Progenitor cell of endocrine pancreas (in vitro differentiated cells): ENCODE measurements at regions not wholly inside any gene's neighbourhood (a gene's known extent, or its start where the extent isn't known, plus 50 kb on each side); places are given as distances from the start of the nearest gene placed in this dataset.

ENCODE experiments used
- DNase-seq: peaks from one replicate; pipeline ENCODE4 v3.0.0; 2021; ENCODE audit warnings: low spot score; ENCODE audit not compliant: unreplicated experiment
- H3K27ac Mint-ChIP-seq: 2 replicates; pipeline ENCODE4 v1.8.0; 2021; ENCODE audit warnings: mild to moderate bottlenecking, moderate library complexity, mixed read lengths
- H3K27me3 Mint-ChIP-seq: 2 replicates; pipeline ENCODE4 v1.8.0; 2021; ENCODE audit warnings: mixed read lengths
- H3K36me3 Mint-ChIP-seq: 2 replicates; pipeline ENCODE4 v1.8.0; 2022; ENCODE audit warnings: mixed read lengths; ENCODE audit not compliant: insufficient read depth
- H3K4me1 Mint-ChIP-seq: 2 replicates; pipeline ENCODE4 v1.8.0; 2021; ENCODE audit warnings: low read depth, mixed read lengths
- H3K4me3 Mint-ChIP-seq: 2 replicates; pipeline ENCODE4 v1.8.0; 2021; ENCODE audit warnings: low read depth, mild to moderate bottlenecking, moderate library complexity, mixed read lengths
- H3K9me3 Mint-ChIP-seq: 2 replicates; pipeline ENCODE4 v1.8.0; 2021; ENCODE audit warnings: low read depth, mixed read lengths
- TF ChIP-seq, protein P1 (sequence below): fragments of 200-600 bp; sonication (generic); IDR thresholded peaks from one replicate; pipeline ENCODE4 v1.5.0; 2021; ENCODE audit warnings: antibody characterized with exemption, mild to moderate bottlenecking; ENCODE audit not compliant: unreplicated experiment

DNA sequence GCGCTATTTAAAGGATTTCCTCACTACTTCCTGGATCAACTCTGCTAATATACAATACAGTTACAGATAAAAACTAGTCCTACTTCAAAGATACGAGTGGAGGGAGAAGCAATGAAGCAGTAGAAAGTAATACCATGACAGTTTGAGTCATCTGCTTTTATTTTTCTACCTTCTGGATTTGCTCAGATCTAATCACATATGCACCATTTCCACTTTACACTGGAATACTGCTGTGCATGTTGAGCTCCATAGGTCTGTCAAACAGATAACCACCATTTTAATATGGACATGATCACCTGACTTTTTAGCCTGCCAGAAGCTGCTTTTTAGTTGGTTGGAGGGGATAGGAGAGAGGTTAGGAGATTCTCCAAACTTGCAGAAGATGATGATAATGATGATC is 92.5 kb downstream of the MMUT start:
- H3K4me3 Mint-ChIP-seq = no peak overlapping the region
- H3K36me3 Mint-ChIP-seq = no peaks in the 10 kb centered on the region
- no peak for DNase-seq
- H3K27me3 Mint-ChIP-seq = no peaks in the 10 kb centered on the region
- peaks cover 11% of the 10 kb centered on the region for H3K9me3 Mint-ChIP-seq
- TF ChIP-seq, protein P1, sequence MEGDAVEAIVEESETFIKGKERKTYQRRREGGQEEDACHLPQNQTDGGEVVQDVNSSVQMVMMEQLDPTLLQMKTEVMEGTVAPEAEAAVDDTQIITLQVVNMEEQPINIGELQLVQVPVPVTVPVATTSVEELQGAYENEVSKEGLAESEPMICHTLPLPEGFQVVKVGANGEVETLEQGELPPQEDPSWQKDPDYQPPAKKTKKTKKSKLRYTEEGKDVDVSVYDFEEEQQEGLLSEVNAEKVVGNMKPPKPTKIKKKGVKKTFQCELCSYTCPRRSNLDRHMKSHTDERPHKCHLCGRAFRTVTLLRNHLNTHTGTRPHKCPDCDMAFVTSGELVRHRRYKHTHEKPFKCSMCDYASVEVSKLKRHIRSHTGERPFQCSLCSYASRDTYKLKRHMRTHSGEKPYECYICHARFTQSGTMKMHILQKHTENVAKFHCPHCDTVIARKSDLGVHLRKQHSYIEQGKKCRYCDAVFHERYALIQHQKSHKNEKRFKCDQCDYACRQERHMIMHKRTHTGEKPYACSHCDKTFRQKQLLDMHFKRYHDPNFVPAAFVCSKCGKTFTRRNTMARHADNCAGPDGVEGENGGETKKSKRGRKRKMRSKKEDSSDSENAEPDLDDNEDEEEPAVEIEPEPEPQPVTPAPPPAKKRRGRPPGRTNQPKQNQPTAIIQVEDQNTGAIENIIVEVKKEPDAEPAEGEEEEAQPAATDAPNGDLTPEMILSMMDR = no peak
- no peaks in the 10 kb centered on the region for H3K4me1 Mint-ChIP-seq
- no peak overlapping the region for H3K27ac Mint-ChIP-seq

DNA sequence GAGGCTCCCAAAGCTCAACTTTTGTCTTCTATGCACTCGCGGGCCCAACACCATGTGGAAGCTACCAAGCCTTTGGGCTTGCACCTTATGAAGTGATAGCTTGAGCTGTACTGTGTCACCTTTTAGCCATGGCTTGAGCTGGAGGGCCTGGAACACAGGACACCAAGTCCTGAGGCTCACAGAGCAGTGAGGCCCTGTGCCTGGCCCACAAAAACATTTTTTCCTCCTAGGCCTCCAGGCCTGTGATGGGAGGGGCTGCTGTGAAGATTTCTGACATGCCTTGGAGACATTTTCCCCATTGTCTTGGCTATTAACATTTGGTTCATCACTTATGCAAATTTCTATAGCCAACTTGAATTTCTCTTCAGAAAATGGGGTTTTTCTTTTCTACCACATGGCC is 96.5 kb downstream of the MMUT start:
- Mint-ChIP-seq H3K27me3 (no peaks in the 10 kb centered on the region), H3K4me3 (no peak overlapping the region), H3K36me3 (no peaks in the 10 kb centered on the region), H3K27ac (no peak overlapping the region), H3K9me3 (peaks cover 17% of the 10 kb centered on the region), H3K4me1 (no peaks in the 10 kb centered on the region)
- TF ChIP-seq, protein P1 = no peak
- DNase-seq = no peak

DNA sequence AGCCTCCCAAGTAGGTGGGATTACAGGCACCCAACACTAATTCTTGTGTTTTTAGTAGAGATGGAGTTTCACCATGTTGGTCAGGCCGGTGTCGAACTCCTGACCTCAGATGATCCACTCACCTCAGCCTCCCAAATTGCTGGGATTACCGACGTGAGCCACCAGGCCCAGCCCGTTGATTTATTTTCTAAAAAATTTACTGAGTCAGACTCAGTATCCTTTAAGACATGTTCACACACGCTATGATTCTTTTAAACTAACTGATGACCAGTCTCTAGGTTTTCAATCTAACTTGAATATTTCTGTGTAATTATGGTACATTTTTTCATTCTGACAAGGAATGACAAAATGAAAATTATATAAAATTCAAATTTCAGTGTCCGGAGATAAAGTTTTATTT is 114.5 kb downstream of the MMUT start:
- TF ChIP-seq, protein P1 = no peak
- peaks cover 6% of the 10 kb centered on the region for H3K9me3 Mint-ChIP-seq
- no peak overlapping the region for H3K4me3 Mint-ChIP-seq
- no peak overlapping the region for H3K27ac Mint-ChIP-seq
- H3K27me3 Mint-ChIP-seq = no peaks in the 10 kb centered on the region
- no peak for DNase-seq
- H3K36me3 Mint-ChIP-seq = no peaks in the 10 kb centered on the region
- no peaks in the 10 kb centered on the region for H3K4me1 Mint-ChIP-seq

DNA sequence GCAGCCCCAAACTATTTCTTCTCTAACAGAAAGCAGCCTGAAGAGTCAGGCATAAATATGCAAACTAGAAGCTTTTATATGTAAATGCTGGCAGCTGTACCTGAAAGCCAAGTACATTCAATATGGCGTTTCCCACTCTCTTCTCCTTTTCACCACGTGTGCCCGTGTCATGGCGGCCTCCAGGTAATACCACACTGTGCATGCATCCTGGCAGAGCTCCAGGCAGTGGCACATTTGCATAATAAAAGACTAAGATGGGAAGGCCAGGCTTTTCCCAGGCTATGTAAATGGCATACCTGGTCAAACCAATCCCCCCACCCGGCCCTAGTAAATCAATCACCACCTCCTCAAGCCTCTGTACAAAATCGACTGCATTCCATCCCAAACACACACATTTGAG is 120.6 kb downstream of the MMUT start:
- Mint-ChIP-seq H3K9me3 (peaks cover 10% of the 10 kb centered on the region), H3K27ac (no peak overlapping the region), H3K36me3 (peaks cover 2% of the 10 kb centered on the region), H3K27me3 (no peaks in the 10 kb centered on the region), H3K4me3 (no peak overlapping the region), H3K4me1 (peaks cover 4% of the 10 kb centered on the region)
- no peak for DNase-seq
- TF ChIP-seq, protein P1 = no peak

DNA sequence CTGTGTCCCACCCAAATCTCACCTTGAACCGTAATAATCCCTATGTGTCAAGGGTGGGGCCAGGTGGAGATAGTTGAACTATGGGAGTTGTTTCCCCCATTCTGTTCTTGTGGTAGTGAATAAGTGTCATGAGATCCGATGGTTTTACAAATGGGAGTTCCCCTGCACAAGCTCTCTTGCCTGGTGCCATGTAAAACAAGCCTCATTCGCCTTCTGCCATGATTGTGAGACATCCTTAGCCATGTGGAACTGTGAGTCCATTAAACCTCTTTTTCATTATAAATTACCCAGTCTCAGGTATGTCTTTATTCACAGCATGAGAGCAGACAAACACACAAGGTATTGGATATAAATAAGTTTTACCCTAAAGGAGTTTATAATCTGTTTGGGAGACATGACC is 121.2 kb downstream of the MMUT start:
- DNase-seq = no peak
- H3K9me3 Mint-ChIP-seq = peaks cover 14% of the 10 kb centered on the region
- H3K27me3 Mint-ChIP-seq = no peaks in the 10 kb centered on the region
- peaks cover 2% of the 10 kb centered on the region for H3K36me3 Mint-ChIP-seq
- H3K27ac Mint-ChIP-seq = peak overlapping the region; percentile 21
- H3K4me1 Mint-ChIP-seq = peaks cover 5% of the 10 kb centered on the region
- TF ChIP-seq, protein P1 = no peak
- no peak overlapping the region for H3K4me3 Mint-ChIP-seq
